Duodenal mucosa (tissue), 2 donors: ENCODE measurements at regions not wholly inside any gene's neighbourhood (a gene's known extent, or its start where the extent isn't known, plus 50 kb on each side); places are given as distances from the start of the nearest gene placed in this dataset.
"Not testable (repeated sequence)": the region's sequence is repeated elsewhere in the genome, so short reads cannot be mapped to it uniquely, and the experiment has no call there.

Source experiments
- H3K27ac ChIP-seq: one replicate; pipeline ENCODE4 v1.7.0; 2013; ENCODE audit warnings: low read depth, low read length
- H3K27me3 ChIP-seq, 2 donors: one replicate each; pipeline ENCODE4 v1.7.0; 2013; ENCODE audit warnings: low read length in 2 of 2, control low read depth in 1 of 2; ENCODE audit not compliant: insufficient read depth in 2 of 2, control insufficient read depth in 1 of 2
- H3K36me3 ChIP-seq, 2 donors: one replicate each; pipeline ENCODE4 v1.7.0; 2013; ENCODE audit warnings: low read length in 2 of 2, control low read depth in 1 of 2; ENCODE audit not compliant: insufficient read depth in 2 of 2, control insufficient read depth in 1 of 2
- H3K4me1 ChIP-seq, 2 donors: one replicate each; pipeline ENCODE4 v1.7.0; 2013; ENCODE audit warnings: low read length in 2 of 2, control low read depth in 1 of 2; ENCODE audit not compliant: insufficient read depth in 2 of 2, control insufficient read depth in 1 of 2
- H3K4me3 ChIP-seq, 2 donors: one replicate each; pipeline ENCODE4 v1.7.0; 2013; ENCODE audit warnings: low read length in 2 of 2, low read depth in 1 of 2
- H3K9ac ChIP-seq, 2 donors: one replicate each; pipeline ENCODE4 v1.7.0; 2013; ENCODE audit warnings: low read length in 2 of 2, low read depth in 1 of 2
- H3K9me3 ChIP-seq, 2 donors: one replicate each; pipeline ENCODE4 v1.7.0; 2013; ENCODE audit warnings: low read length in 2 of 2, control low read depth in 1 of 2; ENCODE audit not compliant: control insufficient read depth in 1 of 2

- no peak overlapping the region for H3K27ac ChIP-seq
- no peaks in the 10 kb centered on the region for H3K4me1 ChIP-seq
Observed at GRCh38 chr6:115873901-115874300, 186.8 kb downstream of the FRK start.

GRCh38 chr6:115870464-115870863 is 190.2 kb downstream of the FRK start:
- Histone ChIP-seq H3K36me3 (no peaks in the 10 kb centered on the region), H3K27ac (no peak overlapping the region), H3K9me3 (no peaks in the 10 kb centered on the region), H3K27me3 (peaks cover 0 to 3% of the 10 kb centered on the region in 2 donors), H3K4me1 (no peaks in the 10 kb centered on the region), H3K4me3 (no peak overlapping the region), H3K9ac (no peak overlapping the region)

More at GRCh38 chr6:115873901-115874300, 186.8 kb downstream of the FRK start:
- Histone ChIP-seq H3K9ac (no peak overlapping the region), H3K4me3 (no peak overlapping the region), H3K36me3 (no peaks in the 10 kb centered on the region), H3K27me3 (peaks cover 0 to 3% of the 10 kb centered on the region in 2 donors), H3K9me3 (no peaks in the 10 kb centered on the region)

DNA sequence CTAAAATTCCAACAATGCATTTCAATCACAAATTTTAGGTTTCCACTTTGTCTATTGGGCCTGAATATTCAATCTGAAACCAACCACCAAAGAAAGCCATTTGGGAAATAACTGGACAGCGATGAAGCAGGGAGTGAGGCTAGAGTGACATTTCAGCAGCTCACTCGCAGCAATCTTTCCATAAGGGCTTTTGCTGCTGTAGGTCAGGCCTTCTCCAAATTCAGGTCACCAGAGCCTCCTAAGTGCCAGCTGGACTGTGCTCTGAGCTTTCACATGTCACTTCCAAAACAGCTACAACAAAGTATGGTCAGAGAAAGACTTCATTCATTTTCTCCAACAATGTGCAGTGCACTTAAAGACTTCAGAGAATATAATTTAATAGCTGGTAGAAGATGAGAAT is 194.8 kb downstream of the FRK start:
- Histone ChIP-seq H3K9me3 (no peaks in the 10 kb centered on the region), H3K9ac (no peak overlapping the region), H3K27me3 (no peaks in the 10 kb centered on the region), H3K4me3 (no peak overlapping the region), H3K36me3 (no peaks in the 10 kb centered on the region), H3K4me1 (no peaks in the 10 kb centered on the region), H3K27ac (no peak overlapping the region)

DNA sequence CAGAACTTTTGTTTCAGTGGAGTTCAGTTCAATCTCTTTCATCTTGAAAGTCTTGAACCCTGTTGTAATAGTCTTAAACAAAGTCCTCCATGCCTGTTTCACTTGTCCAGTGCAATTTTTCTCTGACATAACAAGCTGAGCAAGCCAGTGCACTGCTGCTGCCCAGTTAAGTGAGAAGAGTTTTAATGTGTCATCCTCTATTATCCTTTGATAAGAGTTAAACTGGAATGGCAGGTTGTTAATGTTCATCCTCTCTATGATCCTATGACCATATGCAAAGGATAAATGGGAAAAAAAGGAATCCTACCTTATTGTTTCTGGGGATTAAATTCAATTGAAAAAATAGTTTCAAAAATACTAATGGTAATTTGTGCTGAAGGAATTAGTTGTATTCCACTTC is 197.5 kb downstream of the FRK start:
- Histone ChIP-seq H3K27ac (no peak overlapping the region), H3K36me3 (no peaks in the 10 kb centered on the region), H3K27me3 (no peaks in the 10 kb centered on the region), H3K9ac (no peak overlapping the region), H3K9me3 (no peaks in the 10 kb centered on the region), H3K4me1 (no peaks in the 10 kb centered on the region), H3K4me3 (no peak overlapping the region)

DNA sequence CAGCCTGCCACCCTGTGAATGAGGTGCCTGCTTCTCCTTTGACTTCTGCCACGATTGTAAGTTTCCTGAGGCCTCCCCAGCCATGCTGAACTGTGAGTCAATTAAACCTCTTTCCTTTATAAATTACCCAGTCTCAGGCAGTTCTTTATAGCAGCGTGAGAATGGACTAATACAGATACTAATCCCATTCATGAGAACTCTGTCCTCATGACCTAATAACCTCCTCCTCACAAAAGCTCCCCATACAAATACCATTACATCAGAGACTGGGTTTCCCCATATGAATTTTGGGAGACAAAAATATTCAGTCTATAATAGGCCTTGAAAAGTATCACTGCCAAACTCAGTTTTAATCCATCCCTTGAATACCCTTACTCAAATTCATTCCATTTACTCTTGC is 199.0 kb downstream of the FRK start:
- not testable (repeated sequence) for H3K27me3 ChIP-seq, H3K27ac ChIP-seq, H3K4me1 ChIP-seq, H3K36me3 ChIP-seq, H3K9ac ChIP-seq, H3K4me3 ChIP-seq, H3K9me3 ChIP-seq

- H3K36me3 ChIP-seq, H3K9ac ChIP-seq, H3K27ac ChIP-seq: not testable (repeated sequence)
Observed at GRCh38 chr6:115859577-115859976, 201.1 kb downstream of the FRK start.

GRCh38 chr6:115854866-115855665 is 205.6 kb downstream of the FRK start:
- no peak overlapping the region for H3K27ac ChIP-seq
- peaks cover 0 to 3% of the 10 kb centered on the region in 2 donors for H3K9me3 ChIP-seq
- no peaks in the 10 kb centered on the region for H3K27me3 ChIP-seq
- no peak overlapping the region for H3K9ac ChIP-seq
- no peaks in the 10 kb centered on the region for H3K36me3 ChIP-seq
- no peaks in the 10 kb centered on the region for H3K4me1 ChIP-seq
- H3K4me3 ChIP-seq: no peak overlapping the region

More at GRCh38 chr6:115859577-115859976, 201.1 kb downstream of the FRK start:
- not testable (repeated sequence) for H3K4me3 ChIP-seq, H3K4me1 ChIP-seq, H3K27me3 ChIP-seq, H3K9me3 ChIP-seq

DNA sequence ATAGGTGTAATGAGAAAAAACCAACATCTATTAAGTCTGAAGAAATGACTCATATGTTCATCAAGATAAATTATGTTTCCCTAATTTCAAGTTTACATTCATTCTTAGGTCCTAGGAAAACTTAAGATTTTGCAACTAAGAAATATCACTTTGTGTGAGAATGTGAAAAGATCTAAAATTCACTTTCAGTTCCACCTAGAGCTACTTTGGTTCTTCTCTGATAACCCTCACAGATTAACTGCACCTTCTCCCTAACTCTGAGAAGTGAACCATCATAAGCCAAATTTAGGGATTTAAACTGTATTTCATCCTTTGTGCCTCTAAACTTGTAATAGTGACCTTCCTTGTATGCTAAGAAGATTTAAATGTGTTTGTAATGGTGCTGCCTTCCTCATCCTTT is 213.0 kb downstream of the FRK start:
- no peak overlapping the region for H3K27ac ChIP-seq
- H3K27me3 ChIP-seq: no peaks in the 10 kb centered on the region
- no peaks in the 10 kb centered on the region for H3K9me3 ChIP-seq
- no peak overlapping the region for H3K9ac ChIP-seq
- H3K4me1 ChIP-seq: no peaks in the 10 kb centered on the region
- H3K36me3 ChIP-seq: no peaks in the 10 kb centered on the region
- no peak overlapping the region for H3K4me3 ChIP-seq

DNA sequence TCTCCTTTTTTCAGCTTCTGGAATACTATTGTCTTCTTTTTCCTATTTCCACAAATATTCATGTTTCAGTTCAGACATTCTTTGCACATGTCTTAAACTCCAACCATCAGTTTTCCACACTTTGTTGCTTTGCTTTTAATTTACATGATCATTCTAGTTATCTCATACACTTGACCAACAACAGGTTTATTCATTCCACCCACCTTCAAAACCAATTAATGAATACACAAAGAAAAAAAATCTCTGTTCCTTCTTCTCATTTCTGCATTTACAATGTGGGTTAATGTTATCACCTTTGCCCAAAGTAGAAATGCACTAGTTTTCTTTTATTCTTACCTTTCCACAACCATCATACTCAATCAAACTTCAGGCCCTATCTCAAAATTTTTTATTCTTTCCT is 216.7 kb downstream of the FRK start:
- no peaks in the 10 kb centered on the region for H3K9me3 ChIP-seq
- H3K9ac ChIP-seq: no peak overlapping the region
- no peaks in the 10 kb centered on the region for H3K27me3 ChIP-seq
- no peak overlapping the region for H3K27ac ChIP-seq
- no peak overlapping the region for H3K4me3 ChIP-seq
- H3K4me1 ChIP-seq: no peaks in the 10 kb centered on the region
- H3K36me3 ChIP-seq: no peaks in the 10 kb centered on the region

GRCh38 chr6:115842338-115842737 is 218.4 kb downstream of the FRK start:
- no peaks in the 10 kb centered on the region for H3K4me1 ChIP-seq
- H3K9ac ChIP-seq: no peak overlapping the region
- no peak overlapping the region for H3K4me3 ChIP-seq
- no peaks in the 10 kb centered on the region for H3K36me3 ChIP-seq
- no peak overlapping the region for H3K27ac ChIP-seq
- H3K27me3 ChIP-seq: no peaks in the 10 kb centered on the region
- H3K9me3 ChIP-seq: no peaks in the 10 kb centered on the region
